Activated CD4-positive, alpha-beta T cell treated with anti-CD3 and anti-CD28 coated beads, Interleukin-10, Interleukin-2, amounts not matched to agents 100 ng/mL and 50 ng/mL, durations not matched to agents 16 hours and 8 hours (primary cell): ENCODE measurements at regions not wholly inside any gene's neighbourhood (a gene's known extent, or its start where the extent isn't known, plus 50 kb on each side); places are given as distances from the start of the nearest gene placed in this dataset.
"Not testable (repeated sequence)": the region's sequence is repeated elsewhere in the genome, so short reads cannot be mapped to it uniquely, and the experiment has no call there.

Source experiments
- DNase-seq: peaks from one replicate; pipeline ENCODE4 v3.0.0-alpha.2; 2020

DNA sequence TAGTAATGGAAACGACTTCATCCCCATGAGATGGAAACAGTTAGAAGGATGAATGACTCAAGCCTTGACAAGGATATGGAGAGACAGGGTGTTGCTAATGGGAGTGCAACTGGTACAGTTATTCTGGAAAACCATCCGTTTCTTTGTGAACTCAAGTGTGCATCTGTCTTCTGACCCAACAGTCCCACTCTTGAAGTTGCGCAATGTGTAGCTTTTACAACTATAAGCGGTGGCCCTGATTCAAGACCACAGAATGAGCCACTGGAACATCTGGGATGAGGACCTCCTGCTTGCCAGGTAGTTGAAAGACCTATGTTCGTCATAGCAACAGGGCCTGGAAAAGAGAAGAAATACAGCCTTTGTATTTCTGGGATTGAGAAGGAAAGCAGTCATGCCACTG lies 115.8 kb upstream of the GMDS start:
- no peak for DNase-seq

GRCh38 chr6:2360716-2361115 lies 115.3 kb upstream of the GMDS start:
- no peak for DNase-seq

DNA sequence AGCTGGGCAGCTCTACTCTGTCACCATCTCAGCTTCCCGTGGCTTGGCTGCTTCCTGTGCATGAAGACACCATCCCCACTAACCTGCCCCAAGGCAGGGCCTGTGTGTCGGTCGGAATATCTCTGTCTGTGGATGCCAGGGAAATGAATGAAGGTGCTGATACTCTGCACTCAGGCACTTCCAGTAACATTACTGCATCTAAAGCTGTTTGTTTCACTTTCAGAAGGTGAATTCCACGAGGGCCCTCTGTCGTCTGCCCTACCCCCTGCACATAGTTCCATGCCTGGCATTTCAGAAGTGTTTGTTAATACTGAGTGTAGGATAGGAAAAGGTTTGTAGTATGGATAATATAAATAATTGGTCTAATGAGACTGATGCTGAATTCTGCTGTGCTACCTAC lies 114.7 kb upstream of the GMDS start:
- no peak for DNase-seq

- no peak for DNase-seq
These were observed 109.7 kb upstream of the GMDS start for GRCh38 chr6:2355150-2355549.

GRCh38 chr6:2354138-2354491 lies 108.7 kb upstream of the GMDS start:
- DNase-seq, result no peak

- peak; percentile 52 for DNase-seq
These were observed 108.2 kb upstream of the GMDS start for GRCh38 chr6:2353412-2354137.

DNA sequence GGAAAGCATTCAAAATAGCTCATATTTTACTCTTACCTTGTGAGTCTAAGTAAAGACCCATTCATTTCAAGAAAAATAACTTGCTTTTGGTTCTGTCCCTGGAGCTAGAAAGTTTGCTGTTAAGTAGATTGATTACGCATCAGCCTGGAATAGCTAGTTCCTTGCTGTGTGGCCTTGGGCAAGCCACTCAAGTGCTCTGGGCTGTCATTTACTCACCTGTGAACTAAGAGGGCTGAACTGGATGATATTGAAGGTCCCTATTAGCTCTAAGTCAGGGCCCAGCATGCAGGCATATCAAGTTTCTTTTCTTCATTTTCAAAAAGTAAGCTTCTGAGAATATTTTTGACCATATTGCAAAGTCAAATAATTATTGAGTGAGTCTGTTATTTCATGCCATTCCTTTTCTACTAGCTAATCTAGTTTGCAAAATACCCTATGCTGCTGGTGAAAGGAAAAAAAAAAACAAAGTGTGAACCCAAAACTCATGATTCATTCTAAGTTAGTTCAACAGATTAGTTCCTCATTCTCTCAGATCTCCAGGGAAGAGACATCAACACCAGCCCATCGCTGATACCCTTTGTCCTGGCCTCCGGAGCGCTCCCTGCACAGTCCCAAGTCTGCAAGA lies 106.5 kb upstream of the GMDS start:
- no peak for DNase-seq

DNA sequence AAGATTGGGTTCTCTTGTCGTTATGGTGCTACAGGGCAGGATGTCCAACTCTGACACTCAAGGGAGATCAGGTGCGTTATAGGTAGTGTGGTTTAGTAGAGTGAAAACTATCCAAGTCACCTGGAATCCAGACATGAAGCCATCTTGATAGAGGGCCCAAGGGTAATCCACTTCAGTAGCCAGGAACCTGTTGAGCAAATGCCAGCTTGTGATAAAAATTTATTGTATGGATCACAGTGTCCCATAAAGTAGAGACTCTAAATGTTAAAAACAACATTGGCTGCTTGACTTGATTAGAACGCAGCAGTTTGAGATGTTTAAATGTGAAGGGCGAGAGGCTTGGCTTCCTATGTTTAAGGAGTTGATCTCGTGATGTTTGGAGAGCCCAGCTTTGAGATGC lies 105.7 kb upstream of the GMDS start:
- no peak for DNase-seq

DNA sequence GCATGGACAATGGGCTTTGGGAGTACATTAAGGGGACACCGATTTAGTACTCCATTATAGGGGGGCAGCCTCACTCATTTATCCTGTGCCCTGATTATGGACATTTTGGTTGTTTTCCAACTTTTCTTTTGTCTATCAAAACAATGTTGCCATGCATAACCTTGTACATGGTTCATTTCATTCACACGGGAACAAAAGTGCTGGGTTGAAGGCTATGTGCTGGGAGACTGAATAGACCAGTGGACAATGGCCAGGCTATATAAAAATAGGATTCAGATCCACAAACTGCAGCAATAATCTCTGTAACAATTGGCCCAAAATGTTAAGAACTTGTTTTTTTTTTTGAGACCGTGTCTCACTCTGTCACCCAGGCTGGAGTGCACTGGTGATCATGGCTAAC lies 100.7 kb upstream of the GMDS start:
- no peak for DNase-seq

DNA sequence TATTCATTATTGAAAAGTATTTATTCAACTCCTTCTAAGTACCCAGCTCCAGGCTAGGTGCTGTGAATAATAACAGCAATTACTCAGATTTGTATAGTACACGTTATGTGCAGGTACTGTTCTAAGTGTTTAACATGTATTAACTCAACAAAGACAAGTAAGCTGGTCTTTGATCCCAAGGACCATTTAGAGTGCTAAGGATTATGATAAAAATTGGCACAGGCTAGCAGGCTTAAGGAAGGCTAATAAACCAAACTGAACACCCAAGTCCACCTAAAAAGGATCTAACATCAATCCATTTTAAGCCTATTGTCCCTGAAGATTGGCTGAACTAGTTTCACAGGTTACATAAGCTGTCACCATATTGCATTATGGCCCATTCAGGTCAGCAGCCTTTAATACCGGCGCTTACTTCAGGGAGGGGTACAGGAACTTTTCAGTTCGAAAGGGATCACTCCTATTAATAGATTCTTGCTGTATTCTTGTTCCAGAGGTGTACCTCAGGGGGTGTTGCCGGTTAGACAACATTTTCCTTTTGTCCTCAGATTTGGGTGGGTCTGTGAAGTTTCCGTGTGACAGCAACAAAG lies 99.0 kb upstream of the GMDS start:
- no peak for DNase-seq

DNA sequence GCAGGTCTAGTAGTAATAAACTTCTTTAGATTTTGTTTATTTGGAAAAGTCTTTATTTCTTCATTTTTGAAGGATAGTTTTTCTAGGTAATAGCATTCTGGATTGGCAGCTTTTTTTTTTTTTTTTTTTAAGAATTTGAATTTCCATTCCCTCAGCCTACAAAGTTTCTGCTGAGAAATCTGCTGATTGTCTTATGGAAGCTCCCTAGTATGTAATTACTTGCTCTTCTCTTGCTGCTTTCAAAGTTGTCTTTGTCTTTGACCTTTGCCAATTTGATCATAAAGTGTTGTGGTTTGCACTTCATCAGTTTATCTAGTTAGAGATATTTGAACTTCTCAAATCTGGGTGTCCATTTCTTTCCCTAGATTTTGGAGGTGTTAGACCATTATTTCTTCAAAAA lies 82.2 kb upstream of the GMDS start:
- no peak for DNase-seq

- no peak for DNase-seq
These were observed 79.0 kb upstream of the GMDS start for GRCh38 chr6:2324166-2324953.

GRCh38 chr6:2317498-2317897 lies 72.1 kb upstream of the GMDS start:
- DNase-seq, result not testable (repeated sequence)

GRCh38 chr6:2314641-2315040 lies 69.2 kb upstream of the GMDS start:
- no peak for DNase-seq

DNA sequence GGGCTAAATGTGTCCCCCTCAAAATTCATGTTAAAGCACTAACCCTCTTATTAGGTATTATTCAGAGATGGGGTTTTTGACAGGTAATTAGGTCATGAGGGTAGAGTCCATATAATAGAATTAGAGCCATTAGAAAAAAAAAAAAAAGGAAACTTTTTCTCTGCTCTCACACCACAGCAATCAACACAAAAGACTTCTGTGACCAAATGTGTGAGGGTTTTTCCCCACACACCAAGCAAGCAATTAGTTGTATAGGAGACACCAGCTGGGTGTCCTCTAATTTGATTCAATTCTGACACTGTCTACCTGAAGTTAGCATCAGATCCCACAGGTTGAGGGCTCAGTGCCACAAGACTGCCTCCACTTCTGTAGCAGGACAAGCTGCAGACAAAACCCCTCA lies 64.6 kb upstream of the GMDS start:
- no peak for DNase-seq

DNA sequence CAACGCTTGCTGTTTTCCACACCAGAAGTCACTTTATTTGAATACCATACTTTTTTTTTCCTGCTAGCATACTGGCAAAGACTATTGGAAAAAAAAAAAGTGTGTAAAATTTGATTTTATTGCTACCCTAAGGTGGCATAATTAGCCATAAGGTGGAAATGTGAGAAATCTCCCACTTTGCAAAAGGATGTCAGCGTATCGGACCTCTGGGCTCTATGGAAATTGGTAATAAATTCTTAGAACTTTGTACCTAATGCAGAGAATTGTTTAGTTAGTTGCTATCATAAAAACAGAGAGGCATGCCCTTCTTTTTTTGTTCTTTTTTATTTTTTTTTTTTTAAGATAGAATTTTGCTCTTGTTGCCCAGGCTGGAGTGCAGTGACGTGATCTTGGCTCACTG lies 63.7 kb upstream of the GMDS start:
- no peak for DNase-seq

GRCh38 chr6:2307799-2308198 lies 62.4 kb upstream of the GMDS start:
- no peak for DNase-seq

- DNase-seq, result no peak
These were observed 60.5 kb upstream of the GMDS start for GRCh38 chr6:2305951-2306350.

GRCh38 chr6:2302482-2302881 lies 57.1 kb upstream of the GMDS start:
- DNase-seq, result not testable (repeated sequence)

DNA sequence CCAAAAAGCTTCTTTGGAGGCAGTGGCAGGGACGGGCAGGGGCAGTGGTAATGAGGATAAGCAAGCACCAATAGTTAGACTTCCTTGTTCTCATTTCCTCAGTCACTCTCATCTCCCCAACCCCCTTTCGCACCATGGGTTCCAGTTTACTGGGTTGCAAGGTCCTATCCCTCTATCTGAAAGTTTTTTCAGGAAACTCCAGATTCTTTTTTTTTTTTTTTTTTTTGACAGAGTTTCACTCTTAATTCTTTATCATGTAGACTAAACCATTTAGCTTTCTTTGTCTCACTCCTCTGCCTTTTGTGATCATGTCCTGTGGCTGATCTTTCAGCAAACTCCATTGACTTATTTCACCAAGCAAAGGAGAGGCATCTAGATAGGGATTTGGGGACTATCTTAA lies 51.4 kb upstream of the GMDS start:
- DNase-seq, result no peak
